ENCODE measurements at regions not wholly inside any gene's neighbourhood (a gene's known extent, or its start where the extent isn't known, plus 50 kb on each side); places are given as distances from the start of the nearest gene placed in this dataset.

DNA sequence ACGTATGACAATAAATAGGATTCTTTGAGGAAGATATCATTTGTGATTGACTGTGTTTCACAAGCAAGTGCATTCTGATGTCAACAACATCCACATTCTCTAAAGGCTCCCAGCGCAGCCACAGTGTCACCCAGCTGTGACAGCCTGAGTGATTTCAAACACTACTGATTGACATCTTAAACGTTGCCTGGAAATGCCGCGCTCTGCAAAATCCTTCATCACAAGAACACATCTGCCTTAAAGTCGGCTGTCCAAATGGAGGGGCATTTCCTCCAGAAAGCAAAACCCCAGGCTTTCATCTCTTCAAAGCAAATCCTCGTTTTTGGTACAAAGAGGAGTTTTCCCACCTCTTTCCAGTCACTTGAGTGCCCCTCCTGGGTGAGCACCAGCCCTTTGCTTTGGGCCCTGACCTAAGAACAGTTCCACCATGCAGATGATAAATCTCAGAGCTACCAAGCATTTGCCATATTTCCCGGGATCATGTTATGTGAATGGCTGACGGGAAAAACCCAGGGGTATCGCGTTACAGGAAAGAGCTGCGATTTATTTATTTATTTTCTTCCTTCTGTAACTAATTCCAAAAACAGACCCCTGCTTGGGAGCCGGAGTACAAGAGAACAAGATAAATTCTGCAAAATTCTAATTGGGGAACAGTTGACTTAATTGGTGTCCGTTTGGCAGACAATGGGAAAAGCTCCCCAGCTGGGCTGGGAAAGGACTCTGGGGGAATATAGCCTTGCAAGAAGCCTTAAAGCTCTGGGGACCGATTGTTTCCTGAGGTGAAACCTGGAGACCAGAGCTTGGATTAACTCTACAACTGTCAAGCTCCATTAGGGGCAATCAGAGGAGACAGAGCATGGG lies 703.8 kb upstream of the NR2F2 start:
- DNase-seq: no peak
- Mint-ChIP-seq H3K4me3 (ENCODE audit: low read depth, unreplicated experiment) (no peak overlapping the region), H3K27ac (ENCODE audit: unreplicated experiment) (no peak overlapping the region), H3K9me3 (ENCODE audit: low read depth, unreplicated experiment) (peaks cover 11% of the 10 kb centered on the region), H3K36me3 (ENCODE audit: insufficient read depth, unreplicated experiment) (no peaks in the 10 kb centered on the region), H3K4me1 (ENCODE audit: low read depth, unreplicated experiment) (no peaks in the 10 kb centered on the region), H3K27me3 (ENCODE audit: unreplicated experiment) (no peaks in the 10 kb centered on the region)
- CTCF ChIA-PET: no interaction called here
- TF ChIP-seq, protein P1, sequence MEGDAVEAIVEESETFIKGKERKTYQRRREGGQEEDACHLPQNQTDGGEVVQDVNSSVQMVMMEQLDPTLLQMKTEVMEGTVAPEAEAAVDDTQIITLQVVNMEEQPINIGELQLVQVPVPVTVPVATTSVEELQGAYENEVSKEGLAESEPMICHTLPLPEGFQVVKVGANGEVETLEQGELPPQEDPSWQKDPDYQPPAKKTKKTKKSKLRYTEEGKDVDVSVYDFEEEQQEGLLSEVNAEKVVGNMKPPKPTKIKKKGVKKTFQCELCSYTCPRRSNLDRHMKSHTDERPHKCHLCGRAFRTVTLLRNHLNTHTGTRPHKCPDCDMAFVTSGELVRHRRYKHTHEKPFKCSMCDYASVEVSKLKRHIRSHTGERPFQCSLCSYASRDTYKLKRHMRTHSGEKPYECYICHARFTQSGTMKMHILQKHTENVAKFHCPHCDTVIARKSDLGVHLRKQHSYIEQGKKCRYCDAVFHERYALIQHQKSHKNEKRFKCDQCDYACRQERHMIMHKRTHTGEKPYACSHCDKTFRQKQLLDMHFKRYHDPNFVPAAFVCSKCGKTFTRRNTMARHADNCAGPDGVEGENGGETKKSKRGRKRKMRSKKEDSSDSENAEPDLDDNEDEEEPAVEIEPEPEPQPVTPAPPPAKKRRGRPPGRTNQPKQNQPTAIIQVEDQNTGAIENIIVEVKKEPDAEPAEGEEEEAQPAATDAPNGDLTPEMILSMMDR (IDR thresholded peaks at IDR 0.05; ENCODE audit: unreplicated experiment): no peak
- intact Hi-C loops (cut with micrococcal nuclease; ENCODE audit: unreplicated experiment): no loop called here
- no TSS peak for BruUV-seq (replicated peaks)

DNA sequence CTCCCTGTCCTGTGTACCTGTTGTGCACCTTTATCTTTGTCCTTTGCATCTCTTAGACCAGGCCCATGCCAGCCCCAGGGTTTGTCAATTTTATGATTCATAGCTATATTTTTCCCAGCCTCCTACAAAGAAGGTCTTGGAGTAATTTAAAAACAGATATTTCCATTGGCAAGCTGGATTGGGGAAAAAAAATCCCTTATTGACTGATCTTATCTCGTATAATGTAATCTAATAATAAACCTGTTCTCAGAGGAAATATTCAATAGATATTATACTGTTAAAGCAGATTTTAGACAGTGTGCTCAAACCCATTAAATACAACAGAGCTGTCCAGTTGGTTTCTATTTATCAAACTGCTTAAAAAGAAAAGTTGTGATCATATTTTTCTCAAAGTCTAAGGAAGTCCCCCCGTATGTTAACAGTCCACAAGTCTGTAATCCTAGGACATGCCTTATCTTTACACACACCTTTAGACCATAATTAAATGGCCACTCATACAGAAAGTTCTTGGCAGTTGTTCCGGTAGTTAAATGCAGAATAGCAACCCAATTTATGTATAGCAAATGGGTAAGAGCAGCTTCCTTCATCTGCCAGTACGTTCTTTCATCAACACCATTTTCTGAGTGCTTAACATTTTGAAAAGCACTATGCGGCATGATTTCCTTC lies 700.9 kb upstream of the NR2F2 start:
- no peak overlapping the region for H3K27ac Mint-ChIP-seq (ENCODE audit: unreplicated experiment)
- peaks cover 6% of the 10 kb centered on the region for H3K9me3 Mint-ChIP-seq (ENCODE audit: low read depth, unreplicated experiment)

DNA sequence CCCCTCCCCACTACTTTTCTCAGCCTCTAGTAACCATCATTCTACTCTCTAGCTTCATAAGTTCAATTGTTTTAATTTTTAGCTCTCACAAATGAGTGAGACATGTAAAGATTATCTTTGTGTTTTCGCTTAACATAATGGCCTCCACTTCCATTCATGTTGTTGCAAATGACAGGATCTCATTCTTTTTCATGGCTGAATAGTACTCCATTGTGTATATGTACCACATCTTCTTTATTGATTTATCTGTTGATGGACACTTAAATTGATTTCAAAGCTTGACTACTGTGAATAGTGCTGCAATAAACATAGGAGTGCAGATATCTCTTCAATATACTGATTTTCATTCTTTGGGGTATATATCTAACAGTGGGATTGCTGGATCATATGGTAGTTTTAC lies 699.8 kb upstream of the NR2F2 start:
- no peak for DNase-seq
- BruUV-seq (replicated peaks): no TSS peak
- TF ChIP-seq, protein P1 (IDR thresholded peaks at IDR 0.05; ENCODE audit: unreplicated experiment): no peak
- H3K27me3 Mint-ChIP-seq (ENCODE audit: unreplicated experiment): no peaks in the 10 kb centered on the region
- intact Hi-C loops (cut with micrococcal nuclease; ENCODE audit: unreplicated experiment): no loop called here
- no peaks in the 10 kb centered on the region for H3K4me1 Mint-ChIP-seq (ENCODE audit: low read depth, unreplicated experiment)
- CTCF ChIA-PET: no interaction called here
- no peaks in the 10 kb centered on the region for H3K36me3 Mint-ChIP-seq (ENCODE audit: insufficient read depth, unreplicated experiment)
- H3K9me3 Mint-ChIP-seq (ENCODE audit: low read depth, unreplicated experiment): peaks cover 6% of the 10 kb centered on the region
- no peak overlapping the region for H3K27ac Mint-ChIP-seq (ENCODE audit: unreplicated experiment)
- no peak overlapping the region for H3K4me3 Mint-ChIP-seq (ENCODE audit: low read depth, unreplicated experiment)

More for the DNA sequence above, 700.9 kb upstream of the NR2F2 start:
- no peak for DNase-seq
- intact Hi-C loops (cut with micrococcal nuclease; ENCODE audit: unreplicated experiment): no loop called here
- BruUV-seq (replicated peaks): no TSS peak
- H3K27me3 Mint-ChIP-seq (ENCODE audit: unreplicated experiment): no peaks in the 10 kb centered on the region
- TF ChIP-seq, protein P1 (IDR thresholded peaks at IDR 0.05; ENCODE audit: unreplicated experiment): no peak
- no peaks in the 10 kb centered on the region for H3K36me3 Mint-ChIP-seq (ENCODE audit: insufficient read depth, unreplicated experiment)
- no peaks in the 10 kb centered on the region for H3K4me1 Mint-ChIP-seq (ENCODE audit: low read depth, unreplicated experiment)
- CTCF ChIA-PET: no interaction called here
- no peak overlapping the region for H3K4me3 Mint-ChIP-seq (ENCODE audit: low read depth, unreplicated experiment)

DNA sequence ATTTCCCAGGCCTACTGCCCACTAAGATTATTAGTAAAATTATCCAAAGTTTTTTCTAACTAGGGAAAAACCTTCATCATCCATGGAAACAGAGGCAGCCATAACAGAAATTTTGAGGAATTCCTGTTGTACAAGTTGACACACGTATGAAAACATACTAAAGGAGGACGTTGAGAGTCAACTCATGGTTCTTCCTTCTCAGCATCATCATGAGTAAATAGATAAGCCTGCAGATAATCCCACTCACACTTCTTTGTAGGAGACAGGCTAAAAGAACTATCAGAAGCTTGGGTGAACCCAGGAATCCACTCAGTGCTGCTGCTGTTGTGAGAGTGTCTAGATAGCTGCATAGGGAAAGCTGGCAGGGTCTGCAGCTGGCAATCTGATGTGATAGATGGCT lies 694.8 kb upstream of the NR2F2 start:
- intact Hi-C loops (cut with micrococcal nuclease; ENCODE audit: unreplicated experiment): no loop called here
- no peak for DNase-seq
- Mint-ChIP-seq H3K36me3 (ENCODE audit: insufficient read depth, unreplicated experiment) (no peaks in the 10 kb centered on the region), H3K4me3 (ENCODE audit: low read depth, unreplicated experiment) (no peak overlapping the region), H3K27ac (ENCODE audit: unreplicated experiment) (no peak overlapping the region), H3K9me3 (ENCODE audit: low read depth, unreplicated experiment) (peaks cover 5% of the 10 kb centered on the region), H3K27me3 (ENCODE audit: unreplicated experiment) (no peaks in the 10 kb centered on the region), H3K4me1 (ENCODE audit: low read depth, unreplicated experiment) (no peaks in the 10 kb centered on the region)
- BruUV-seq (replicated peaks): no TSS peak
- TF ChIP-seq, protein P1 (IDR thresholded peaks at IDR 0.05; ENCODE audit: unreplicated experiment): no peak
- CTCF ChIA-PET: no interaction called here

All from Calu3 (cell line).